ENCODE measurements at regions not wholly inside any gene's neighbourhood (a gene's known extent, or its start where the extent isn't known, plus 50 kb on each side); places are given as distances from the start of the nearest gene placed in this dataset.
"Not testable (repeated sequence)": the region's sequence is repeated elsewhere in the genome, so short reads cannot be mapped to it uniquely, and the experiment has no call there.

DNA sequence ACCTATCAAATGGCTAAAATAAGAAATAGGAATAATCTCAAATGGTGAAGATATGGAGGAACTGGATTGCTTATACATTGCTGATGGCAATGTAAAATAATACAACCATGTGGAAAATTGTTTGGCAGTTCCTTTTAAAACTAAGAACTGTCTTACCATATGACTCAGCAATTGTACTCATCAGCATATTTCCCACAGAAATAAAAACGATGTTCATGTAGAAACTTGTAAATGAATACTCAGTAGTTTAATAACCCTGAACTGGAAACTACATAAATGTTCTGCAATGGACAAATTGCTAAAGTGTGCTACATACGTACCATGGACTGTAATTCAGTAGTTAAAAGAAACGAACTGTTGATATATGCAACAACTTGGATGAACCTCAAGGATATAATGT lies 253.9 kb upstream of the RBMS3 start:
- TF ChIP-seq, protein P1, sequence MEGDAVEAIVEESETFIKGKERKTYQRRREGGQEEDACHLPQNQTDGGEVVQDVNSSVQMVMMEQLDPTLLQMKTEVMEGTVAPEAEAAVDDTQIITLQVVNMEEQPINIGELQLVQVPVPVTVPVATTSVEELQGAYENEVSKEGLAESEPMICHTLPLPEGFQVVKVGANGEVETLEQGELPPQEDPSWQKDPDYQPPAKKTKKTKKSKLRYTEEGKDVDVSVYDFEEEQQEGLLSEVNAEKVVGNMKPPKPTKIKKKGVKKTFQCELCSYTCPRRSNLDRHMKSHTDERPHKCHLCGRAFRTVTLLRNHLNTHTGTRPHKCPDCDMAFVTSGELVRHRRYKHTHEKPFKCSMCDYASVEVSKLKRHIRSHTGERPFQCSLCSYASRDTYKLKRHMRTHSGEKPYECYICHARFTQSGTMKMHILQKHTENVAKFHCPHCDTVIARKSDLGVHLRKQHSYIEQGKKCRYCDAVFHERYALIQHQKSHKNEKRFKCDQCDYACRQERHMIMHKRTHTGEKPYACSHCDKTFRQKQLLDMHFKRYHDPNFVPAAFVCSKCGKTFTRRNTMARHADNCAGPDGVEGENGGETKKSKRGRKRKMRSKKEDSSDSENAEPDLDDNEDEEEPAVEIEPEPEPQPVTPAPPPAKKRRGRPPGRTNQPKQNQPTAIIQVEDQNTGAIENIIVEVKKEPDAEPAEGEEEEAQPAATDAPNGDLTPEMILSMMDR (IDR thresholded peaks at IDR 0.05 in 8 of 11, conservative IDR thresholded peaks at IDR 0.05 in 3 of 11) = no peak
- TF ChIP-seq POLR2AphosphoS5 (IDR thresholded peaks at IDR 0.05) = no peak
- H3K36me3 ChIP-seq = no peaks in the 10 kb centered on the region
- no peaks in the 10 kb centered on the region for H3K27me3 ChIP-seq (replicated peaks in 1 of 7)
- DNase-seq = no peak
- 69 to 82% (median 79%) methylated on average over 3 of the region's 3 CpGs for WGBS, 5 donors
- H3K27ac ChIP-seq = no peak overlapping the region
- peaks cover 0 to 14% (median 0%) of the 10 kb centered on the region in 8 donors for H3K9me3 ChIP-seq
- no peak overlapping the region for H3K4me3 ChIP-seq
- no peaks in the 10 kb centered on the region for H3K4me1 ChIP-seq
- intact Hi-C loops (cut with DNase I; ENCODE audit: low total_unique reads) = no loop called here

DNA sequence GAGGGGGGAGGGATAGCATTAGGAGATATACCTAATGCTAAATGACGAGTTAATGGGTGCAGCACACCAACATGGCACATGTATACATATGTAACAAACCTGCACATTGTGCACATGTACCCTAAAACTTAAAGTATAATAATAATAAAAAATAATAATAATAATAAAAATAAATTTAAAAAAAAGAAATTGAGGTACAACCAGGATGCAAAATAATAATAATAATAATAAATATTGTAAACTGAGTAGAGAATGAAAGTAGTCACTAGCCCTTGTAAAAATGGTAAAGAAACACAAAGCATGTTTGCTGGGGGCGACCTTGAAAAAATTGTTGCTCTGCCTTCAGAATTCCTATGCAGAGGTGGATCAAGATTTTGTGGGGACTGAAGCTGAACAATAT lies 249.7 kb upstream of the RBMS3 start:
- DNase-seq; H3K9me3 ChIP-seq; H3K36me3 ChIP-seq; H3K4me1 ChIP-seq; H3K27ac ChIP-seq; intact Hi-C loops (cut with DNase I; ENCODE audit: low total_unique reads); H3K4me3 ChIP-seq; H3K27me3 ChIP-seq (replicated peaks in 1 of 7): not testable (repeated sequence)
- 55 to 98% (median 92%) methylated on average over 1 to 2 of the region's 2 CpGs for WGBS, 5 donors

DNA sequence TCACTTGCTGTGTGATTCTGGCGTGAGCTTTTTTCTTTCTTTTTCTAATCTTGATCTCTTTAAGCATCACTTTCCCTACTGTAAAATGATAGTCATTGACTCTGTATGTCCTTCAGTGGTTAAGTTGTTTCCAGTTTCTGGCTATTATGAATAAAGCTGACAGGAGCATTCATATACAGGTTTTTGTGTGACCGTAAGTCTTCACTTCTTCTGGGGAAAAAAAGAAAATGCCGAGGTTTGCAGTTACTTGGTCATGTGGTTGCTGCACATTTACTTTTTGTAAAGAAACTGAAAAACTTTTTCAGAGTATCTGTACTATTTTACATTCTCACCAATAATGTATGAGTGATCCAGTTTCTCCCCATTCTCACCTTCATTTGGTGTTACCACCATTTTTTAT lies 247.4 kb upstream of the RBMS3 start:
- no peak overlapping the region for H3K27ac ChIP-seq
- H3K27me3 ChIP-seq (replicated peaks in 1 of 7) = no peaks in the 10 kb centered on the region
- H3K36me3 ChIP-seq = no peaks in the 10 kb centered on the region
- no peak for DNase-seq
- WGBS, 5 donors = 82 to 98% (median 91%) methylated on average over 3 of the region's 3 CpGs
- intact Hi-C loops (cut with DNase I; ENCODE audit: low total_unique reads) = no loop called here
- H3K9me3 ChIP-seq = peaks cover 0 to 3% (median 0%) of the 10 kb centered on the region in 8 donors
- H3K4me1 ChIP-seq = no peaks in the 10 kb centered on the region
- no peak overlapping the region for H3K4me3 ChIP-seq
- TF ChIP-seq, protein P1 (IDR thresholded peaks at IDR 0.05 in 8 of 11, conservative IDR thresholded peaks at IDR 0.05 in 3 of 11) = no peak
- TF ChIP-seq POLR2AphosphoS5 (IDR thresholded peaks at IDR 0.05) (no peak), POLR2A (IDR thresholded peaks at IDR 0.05) (no peak)

DNA sequence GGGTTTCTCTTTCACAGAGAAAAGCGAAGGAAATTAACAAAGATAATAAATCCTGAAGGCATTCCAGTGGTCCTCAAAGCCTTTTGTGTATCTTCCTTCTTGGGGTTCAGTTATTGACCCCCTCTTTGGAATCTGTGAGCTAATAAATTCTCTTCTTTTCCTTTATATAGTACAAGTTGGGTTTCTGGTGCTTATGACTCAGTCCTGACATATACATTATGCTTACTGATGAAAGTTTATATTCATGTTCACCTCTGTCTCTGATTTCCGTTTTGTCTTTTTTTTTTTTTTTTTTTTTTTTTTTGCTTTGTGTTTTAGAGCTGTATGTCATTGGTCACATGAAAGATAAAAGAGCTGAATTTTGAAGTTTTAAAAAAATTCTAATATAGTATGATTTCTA lies 230.7 kb upstream of the RBMS3 start:
- intact Hi-C loops (cut with DNase I; ENCODE audit: low total_unique reads) = no loop called here
- Histone ChIP-seq H3K9me3 (peaks cover 0 to 24% (median 9%) of the 10 kb centered on the region in 8 donors), H3K4me1 (no peaks in the 10 kb centered on the region), H3K27ac (no peak overlapping the region), H3K36me3 (no peaks in the 10 kb centered on the region), H3K4me3 (no peak overlapping the region), H3K27me3 (replicated peaks in 1 of 7) (no peaks in the 10 kb centered on the region)
- TF ChIP-seq POLR2A (IDR thresholded peaks at IDR 0.05) = no peak
- no peak for TF ChIP-seq POLR2AphosphoS5 (IDR thresholded peaks at IDR 0.05)
- TF ChIP-seq, protein P1 (IDR thresholded peaks at IDR 0.05 in 8 of 11, conservative IDR thresholded peaks at IDR 0.05 in 3 of 11) = no peak
- DNase-seq = no peak
- WGBS, 5 donors = 71 to 82% (median 80%) methylated on average over 2 of the region's 2 CpGs

DNA sequence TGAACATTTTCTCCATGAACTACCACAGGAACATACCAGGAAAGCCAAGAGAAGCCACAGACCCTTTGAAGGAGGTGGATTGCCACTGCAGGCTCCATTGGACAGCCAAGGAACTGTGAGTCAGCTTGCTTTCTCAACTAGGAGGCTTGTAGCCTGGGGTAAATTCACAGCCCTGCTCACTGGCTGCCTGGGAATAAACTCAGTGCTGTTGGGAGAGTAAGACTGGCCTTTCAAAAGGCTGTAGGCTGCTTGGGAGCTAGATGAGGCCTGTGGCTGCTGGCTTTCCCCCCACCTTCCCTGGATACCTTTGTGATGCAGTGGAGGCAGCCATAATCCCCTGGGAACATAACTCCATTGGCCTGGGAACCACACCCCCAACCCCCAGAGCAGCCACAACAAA lies 223.5 kb upstream of the RBMS3 start:
- Histone ChIP-seq H3K4me3 (no peak overlapping the region), H3K27ac (no peak overlapping the region), H3K27me3 (replicated peaks in 1 of 7) (no peaks in the 10 kb centered on the region), H3K9me3 (peaks cover 0 to 47% (median 29%) of the 10 kb centered on the region in 8 donors), H3K4me1 (no peaks in the 10 kb centered on the region), H3K36me3 (no peaks in the 10 kb centered on the region)
- TF ChIP-seq POLR2AphosphoS5 (IDR thresholded peaks at IDR 0.05) (no peak), POLR2A (IDR thresholded peaks at IDR 0.05) (no peak)
- TF ChIP-seq, protein P1 (IDR thresholded peaks at IDR 0.05 in 8 of 11, conservative IDR thresholded peaks at IDR 0.05 in 3 of 11) = no peak
- no peak for DNase-seq
- intact Hi-C loops (cut with DNase I; ENCODE audit: low total_unique reads) = no loop called here
